Endothelial cell of hepatic sinusoid (primary cell): ENCODE measurements at regions not wholly inside any gene's neighbourhood (a gene's known extent, or its start where the extent isn't known, plus 50 kb on each side); places are given as distances from the start of the nearest gene placed in this dataset.

Experiments used
- in situ Hi-C: cut with HindIII; loops from 2 replicates; pipeline ENCODE4 v1.10.0; 2017; ENCODE audit warnings: low sequenced_read_pairs

- in situ Hi-C loops, result no loop called here
Measured at GRCh38 chr3:78134496-78134895, 1094.6 kb downstream of the ROBO2 start.

- in situ Hi-C loops, result no loop called here
Measured at GRCh38 chr3:78139166-78139565, 1099.3 kb downstream of the ROBO2 start.

- in situ Hi-C loops, result loop anchor here (5.0 kb wide), 1 partner anchor 38 kb away; no protein-coding TSS in a partner anchor
Measured at GRCh38 chr3:78140274-78140673, 1100.4 kb downstream of the ROBO2 start.

- in situ Hi-C loops, result loop anchor here (5.0 kb wide), 1 partner anchor 39 kb away; no protein-coding TSS in a partner anchor
Measured at GRCh38 chr3:78140866-78141265, 1101.0 kb downstream of the ROBO2 start.

- in situ Hi-C loops, result loop anchor here (5.0 kb wide), 1 partner anchor 39 kb away; no protein-coding TSS in a partner anchor
Measured at GRCh38 chr3:78141269-78141668, 1101.4 kb downstream of the ROBO2 start.

GRCh38 chr3:78143000-78143399 is 1103.1 kb downstream of the ROBO2 start:
- in situ Hi-C loops, result loop anchor here (5.0 kb wide), 1 partner anchor 41 kb away; no protein-coding TSS in a partner anchor

GRCh38 chr3:78148986-78149717 is 1109.3 kb downstream of the ROBO2 start:
- in situ Hi-C loops, result no loop called here

- in situ Hi-C loops, result no loop called here
Measured at GRCh38 chr3:78153973-78154372, 1114.1 kb downstream of the ROBO2 start.

GRCh38 chr3:78154521-78155186 is 1114.8 kb downstream of the ROBO2 start:
- in situ Hi-C loops, result no loop called here

- in situ Hi-C loops, result no loop called here
Measured at GRCh38 chr3:78161736-78162135, 1121.8 kb downstream of the ROBO2 start.

- in situ Hi-C loops, result no loop called here
Measured at GRCh38 chr3:78163379-78163778, 1123.5 kb downstream of the ROBO2 start.

- in situ Hi-C loops, result no loop called here
Measured at GRCh38 chr3:78165876-78166275, 1126.0 kb downstream of the ROBO2 start.

- in situ Hi-C loops, result no loop called here
Measured at GRCh38 chr3:78174821-78175220, 1134.9 kb downstream of the ROBO2 start.

- in situ Hi-C loops, result no loop called here
Measured at GRCh38 chr3:78176869-78177268, 1137.0 kb downstream of the ROBO2 start.

- in situ Hi-C loops, result no loop called here
Measured at GRCh38 chr3:78177780-78178179, 1137.9 kb downstream of the ROBO2 start.

- in situ Hi-C loops, result no loop called here
Measured at GRCh38 chr3:78178209-78178608, 1138.3 kb downstream of the ROBO2 start.

- in situ Hi-C loops, result no loop called here
Measured at GRCh38 chr3:78178740-78179363, 1139.0 kb downstream of the ROBO2 start.

- in situ Hi-C loops, result no loop called here
Measured at GRCh38 chr3:78183906-78184599, 1144.2 kb downstream of the ROBO2 start.

GRCh38 chr3:78186404-78186803 is 1146.5 kb downstream of the ROBO2 start:
- in situ Hi-C loops, result no loop called here

- in situ Hi-C loops, result loop anchor here (10.0 kb wide), 1 partner anchor 156 kb away; no protein-coding TSS in a partner anchor
Measured at GRCh38 chr3:78201091-78201490, 1161.2 kb downstream of the ROBO2 start.

GRCh38 chr3:78204977-78205376 is 1165.1 kb downstream of the ROBO2 start:
- in situ Hi-C loops, result loop anchor here (10.0 kb wide), 1 partner anchor 160 kb away; no protein-coding TSS in a partner anchor
